CD4-positive, alpha-beta T cell (primary cell): ENCODE measurements at regions not wholly inside any gene's neighbourhood (a gene's known extent, or its start where the extent isn't known, plus 50 kb on each side); places are given as distances from the start of the nearest gene placed in this dataset.

Experiments
- ATAC-seq: fragments of 200-7000 bp; cut with Tn5 transposase; one replicate; pipeline ENCODE4 v1.10.0; 2022; ENCODE audit warnings: mild to moderate bottlenecking; ENCODE audit not compliant: poor library complexity
- CTCF ChIA-PET: fragments of 350-600 bp; sonication (Branson Sonifier 250); formaldehyde crosslinking; loops from one replicate; lab custom pipeline; 2021; ENCODE audit warnings: antibody characterized with exemption, inconsistent platforms; lab: Charles Lee
- POLR2A ChIA-PET: fragments of 350-600 bp; sonication (Branson Sonifier 250); formaldehyde crosslinking; loops from one replicate; lab custom pipeline; 2021; ENCODE audit warnings: antibody characterized with exemption, inconsistent platforms; lab: Charles Lee
- DNase-seq, 14 experiments: peaks; one replicate each; pipeline ENCODE4 v3.0.0-alpha.2; 2013 to 2020; ENCODE audit warnings: mixed read lengths in 2 of 14
- H3K27ac ChIP-seq, 2 donors: one replicate each; pipeline versions ENCODE4 v1.5.1 to v1.7.0; 2013; ENCODE audit warnings: low read length in 2 of 2, low read depth in 1 of 2, mild to moderate bottlenecking in 1 of 2
- H3K27me3 ChIP-seq, 2 experiments: 1 replicate in 1 of 2; 2 replicates in 1 of 2; pipeline versions ENCODE4 v1.6.1 to v1.7.0; 2013; ENCODE audit warnings: low read length in 2 of 2, control low read depth in 1 of 2, mild to moderate bottlenecking in 1 of 2, moderate library complexity in 1 of 2; ENCODE audit not compliant: insufficient read depth in 2 of 2, control insufficient read depth in 1 of 2
- H3K36me3 ChIP-seq: one replicate; pipeline ENCODE4 v1.6.1; 2013; ENCODE audit warnings: low read length, control low read depth; ENCODE audit not compliant: insufficient read depth
- H3K4me1 ChIP-seq: one replicate; pipeline ENCODE4 v1.6.1; 2013; ENCODE audit warnings: low read length, control low read depth; ENCODE audit not compliant: insufficient read depth
- H3K4me3 ChIP-seq: one replicate; pipeline ENCODE4 v1.5.1; 2013; ENCODE audit warnings: mild to moderate bottlenecking, low read length, moderate library complexity
- H3K9me3 ChIP-seq, 2 experiments: 1 replicate in 1 of 2; 2 replicates in 1 of 2; pipeline versions ENCODE4 v1.6.1 to v1.7.0; 2013; ENCODE audit warnings: low read length in 2 of 2, mild to moderate bottlenecking in 2 of 2, control low read depth in 1 of 2, moderate library complexity in 1 of 2; ENCODE audit not compliant: control insufficient read depth in 1 of 2, insufficient read depth in 1 of 2
- H3K27ac Mint-ChIP-seq: one replicate; pipeline ENCODE4 v1.8.0; 2020; ENCODE audit warnings: mixed read lengths
- H3K27me3 Mint-ChIP-seq: one replicate; pipeline ENCODE4 v1.8.0; 2021; ENCODE audit warnings: mixed read lengths
- H3K36me3 Mint-ChIP-seq: one replicate; pipeline ENCODE4 v1.8.0; 2021; ENCODE audit warnings: low read depth, mixed read lengths
- H3K4me1 Mint-ChIP-seq: one replicate; pipeline ENCODE4 v1.8.0; 2021; ENCODE audit warnings: low read depth, mixed read lengths
- H3K4me3 Mint-ChIP-seq: one replicate; pipeline ENCODE4 v1.8.0; 2020; ENCODE audit warnings: mild to moderate bottlenecking, mixed read lengths
- H3K9me3 Mint-ChIP-seq: one replicate; pipeline ENCODE4 v1.8.0; 2020; ENCODE audit warnings: mixed read lengths
- intact Hi-C, 2 experiments: fragments of 100-400 bp; cut with DNase I in 1 of 2; cut with micrococcal nuclease in 1 of 2; formaldehyde crosslinking; loops; one replicate each; pipeline versions ENCODE4 v1.15.1 to v1.9.0; 2023 to 2025; cut with DNase I, micrococcal nuclease
- TF ChIP-seq, protein P1 (sequence below): fragments of 200-600 bp; IDR thresholded peaks from one replicate; pipeline ENCODE4 v1.8.0; 2022; ENCODE audit warnings: antibody characterized with exemption, mild to moderate bottlenecking

DNA sequence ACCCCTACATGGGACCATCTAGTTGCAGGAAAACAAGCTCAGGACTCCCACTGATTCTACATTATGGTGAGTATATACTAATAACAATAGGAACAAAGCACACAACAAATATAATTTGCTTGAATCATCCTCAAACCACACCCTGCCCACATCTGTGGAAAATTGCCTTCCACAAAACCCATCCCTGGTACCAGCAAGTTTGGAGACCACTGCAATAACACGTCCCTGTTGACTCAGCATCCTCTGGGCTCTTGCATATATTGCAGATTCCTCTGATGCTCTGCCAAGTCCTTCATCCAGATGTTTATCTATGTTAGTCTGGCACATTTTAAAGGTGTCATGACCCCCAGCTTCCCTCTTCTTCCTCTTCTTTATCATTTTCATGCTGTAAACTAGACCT, 138.4 kb downstream of the PCTP start:
- no peaks in the 10 kb centered on the region for H3K36me3 ChIP-seq
- TF ChIP-seq, protein P1, sequence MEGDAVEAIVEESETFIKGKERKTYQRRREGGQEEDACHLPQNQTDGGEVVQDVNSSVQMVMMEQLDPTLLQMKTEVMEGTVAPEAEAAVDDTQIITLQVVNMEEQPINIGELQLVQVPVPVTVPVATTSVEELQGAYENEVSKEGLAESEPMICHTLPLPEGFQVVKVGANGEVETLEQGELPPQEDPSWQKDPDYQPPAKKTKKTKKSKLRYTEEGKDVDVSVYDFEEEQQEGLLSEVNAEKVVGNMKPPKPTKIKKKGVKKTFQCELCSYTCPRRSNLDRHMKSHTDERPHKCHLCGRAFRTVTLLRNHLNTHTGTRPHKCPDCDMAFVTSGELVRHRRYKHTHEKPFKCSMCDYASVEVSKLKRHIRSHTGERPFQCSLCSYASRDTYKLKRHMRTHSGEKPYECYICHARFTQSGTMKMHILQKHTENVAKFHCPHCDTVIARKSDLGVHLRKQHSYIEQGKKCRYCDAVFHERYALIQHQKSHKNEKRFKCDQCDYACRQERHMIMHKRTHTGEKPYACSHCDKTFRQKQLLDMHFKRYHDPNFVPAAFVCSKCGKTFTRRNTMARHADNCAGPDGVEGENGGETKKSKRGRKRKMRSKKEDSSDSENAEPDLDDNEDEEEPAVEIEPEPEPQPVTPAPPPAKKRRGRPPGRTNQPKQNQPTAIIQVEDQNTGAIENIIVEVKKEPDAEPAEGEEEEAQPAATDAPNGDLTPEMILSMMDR: no peak
- ChIA-PET CTCF (no interaction called here), POLR2A (no interaction called here)
- H3K9me3 ChIP-seq: no peaks in the 10 kb centered on the region
- no peaks in the 10 kb centered on the region for H3K4me1 ChIP-seq
- ATAC-seq: no peak
- H3K4me3 ChIP-seq: no peak overlapping the region
- H3K4me1 Mint-ChIP-seq: no peaks in the 10 kb centered on the region
- no peaks in the 10 kb centered on the region for H3K27me3 ChIP-seq
- no peaks in the 10 kb centered on the region for H3K36me3 Mint-ChIP-seq
- H3K27me3 Mint-ChIP-seq: peaks cover 7% of the 10 kb centered on the region
- DNase-seq: no peak
- H3K4me3 Mint-ChIP-seq: no peak overlapping the region
- no peaks in the 10 kb centered on the region for H3K9me3 Mint-ChIP-seq
- no peak overlapping the region for H3K27ac ChIP-seq
- H3K27ac Mint-ChIP-seq: no peak overlapping the region
- intact Hi-C loops: no loop called here

DNA sequence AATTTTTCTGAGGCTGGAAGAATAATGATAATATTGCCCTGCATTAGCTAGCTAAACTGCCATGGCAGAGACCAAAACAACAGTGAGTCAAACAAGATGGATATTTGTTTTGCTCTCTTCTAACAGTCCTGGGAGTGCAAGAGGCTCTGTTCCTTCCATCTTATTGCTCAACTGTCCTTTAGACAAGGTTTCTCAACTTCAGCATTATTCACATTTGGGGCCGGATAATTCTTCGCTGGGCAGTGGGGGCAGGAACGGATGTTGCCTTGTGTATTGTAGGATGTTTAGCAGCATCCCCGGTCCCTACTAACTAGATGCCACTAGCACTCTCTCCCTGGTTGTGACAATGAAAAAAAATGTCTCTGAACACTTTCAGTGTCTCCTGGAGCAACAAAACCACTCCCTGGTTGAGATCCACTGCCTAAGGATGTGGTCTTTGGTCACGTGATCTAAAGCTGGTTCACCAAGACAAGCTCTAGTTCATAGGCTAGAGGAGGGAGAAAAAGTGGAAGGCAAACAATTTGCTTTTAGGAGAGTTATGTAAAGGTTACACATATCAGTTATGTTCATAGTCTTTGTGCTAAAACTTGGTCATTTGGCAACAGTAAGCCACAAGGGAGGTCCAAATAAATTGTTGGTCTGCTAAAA, 144.4 kb downstream of the PCTP start:
- Histone ChIP-seq H3K9me3 (no peaks in the 10 kb centered on the region), H3K27ac (no peak overlapping the region), H3K36me3 (no peaks in the 10 kb centered on the region), H3K4me3 (no peak overlapping the region), H3K4me1 (no peaks in the 10 kb centered on the region), H3K27me3 (no peaks in the 10 kb centered on the region)
- ChIA-PET CTCF (no interaction called here), POLR2A (interaction anchor here (1.0 kb wide), 1 partner anchor 31 kb away, joined by 5 read pairs; no protein-coding TSS in a partner anchor)
- no peak overlapping the region for H3K27ac Mint-ChIP-seq
- peak; percentile 67 for ATAC-seq
- no peaks in the 10 kb centered on the region for H3K9me3 Mint-ChIP-seq
- H3K36me3 Mint-ChIP-seq: no peaks in the 10 kb centered on the region
- intact Hi-C loops: no loop called here
- no peak overlapping the region for H3K4me3 Mint-ChIP-seq
- TF ChIP-seq, protein P1: no peak
- peak in 1 of 14 experiments; percentile 11 for DNase-seq
- H3K27me3 Mint-ChIP-seq: peaks cover 7% of the 10 kb centered on the region
- H3K4me1 Mint-ChIP-seq: peaks cover 7% of the 10 kb centered on the region

DNA sequence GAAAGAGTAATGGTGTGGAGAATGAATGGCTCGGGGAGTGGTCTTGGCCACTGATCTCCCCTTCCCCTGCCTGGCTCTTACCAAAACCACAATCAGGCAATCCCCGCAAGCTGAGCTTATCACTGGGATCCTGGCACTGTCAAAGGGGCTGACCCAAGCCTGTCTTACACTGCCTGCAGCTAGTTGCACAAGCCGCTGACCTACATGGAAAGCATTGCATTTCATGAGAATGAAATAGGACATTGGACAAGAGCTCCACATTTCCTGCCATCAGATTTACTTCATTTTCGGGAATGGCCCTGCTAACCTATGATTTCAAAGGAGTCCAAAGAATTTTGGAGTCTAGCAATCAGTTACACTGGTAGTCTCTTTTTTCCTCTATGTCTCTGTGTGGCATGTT, 146.4 kb downstream of the PCTP start:
- H3K9me3 Mint-ChIP-seq: no peaks in the 10 kb centered on the region
- no peaks in the 10 kb centered on the region for H3K27me3 Mint-ChIP-seq
- TF ChIP-seq, protein P1: no peak

More for the DNA sequence above, 146.4 kb downstream of the PCTP start:
- peaks cover 7% of the 10 kb centered on the region for H3K4me1 Mint-ChIP-seq
- H3K9me3 ChIP-seq: no peaks in the 10 kb centered on the region
- no peak overlapping the region for H3K4me3 Mint-ChIP-seq
- ChIA-PET POLR2A (no interaction called here), CTCF (no interaction called here)
- no peak overlapping the region for H3K4me3 ChIP-seq
- no peak overlapping the region for H3K27ac Mint-ChIP-seq
- no peaks in the 10 kb centered on the region for H3K27me3 ChIP-seq
- intact Hi-C loops: no loop called here
- no peaks in the 10 kb centered on the region for H3K36me3 ChIP-seq
- DNase-seq (no peak), ATAC-seq (no peak)
- H3K27ac ChIP-seq: no peak overlapping the region
- no peaks in the 10 kb centered on the region for H3K4me1 ChIP-seq
- no peaks in the 10 kb centered on the region for H3K36me3 Mint-ChIP-seq
